Testis (tissue), 2 donors: ENCODE measurements at regions not wholly inside any gene's neighbourhood (a gene's known extent, or its start where the extent isn't known, plus 50 kb on each side); places are given as distances from the start of the nearest gene placed in this dataset.

Experiments used
- CTCF ChIP-seq, 3 experiments: fragments of 450-650 bp in 2 of 3; fragments of 200-600 bp in 1 of 3; sonication (generic) in 1 of 3; IDR thresholded peaks; one replicate each; pipeline ENCODE4 v1.5.1; 2016 to 2019; ENCODE audit warnings: antibody characterized with exemption in 3 of 3, mild to moderate bottlenecking in 2 of 3, moderate library complexity in 1 of 3
- POLR2A ChIP-seq: fragments of 450-650 bp; IDR thresholded peaks from one replicate; pipeline ENCODE4 v1.6.1; 2017; ENCODE audit warnings: antibody characterized with exemption, mild to moderate bottlenecking, moderate library complexity

GRCh38 chr7:124250297-124251034 lies 217.6 kb upstream of the TMEM229A start:
- TF ChIP-seq CTCF (IDR thresholded peaks at IDR 0.05) (no peak), POLR2A (no peak)
